Astrocyte of the spinal cord (primary cell): ENCODE measurements at regions not wholly inside any gene's neighbourhood (a gene's known extent, or its start where the extent isn't known, plus 50 kb on each side); places are given as distances from the start of the nearest gene placed in this dataset.

Experiments
- DNase-seq: peaks from one replicate; pipeline ENCODE4 v3.0.0; 2011; ENCODE audit warnings: low read depth, low spot score
- H3K4me3 ChIP-seq: 2 replicates; pipeline ENCODE4 v1.5.1; 2011; ENCODE audit warnings: low read depth, mild to moderate bottlenecking, low read length, moderate library complexity
- CTCF ChIP-seq: IDR thresholded peaks from 2 replicates; pipeline ENCODE4 v1.5.1; 2012; ENCODE audit warnings: low read depth, mild to moderate bottlenecking, low read length, inconsistent platforms
- in situ Hi-C: cut with HindIII; loops from 2 replicates; pipeline ENCODE4 v1.10.0; 2017; ENCODE audit warnings: low sequenced_read_pairs

GRCh38 chr13:109476001-109476400 is 310.4 kb downstream of the IRS2 start:
- no peak overlapping the region for H3K4me3 ChIP-seq
- in situ Hi-C loops = no loop called here
- DNase-seq = no peak
- TF ChIP-seq CTCF = no peak

- H3K4me3 ChIP-seq = no peak overlapping the region
- no peak for DNase-seq
- in situ Hi-C loops = no loop called here
- TF ChIP-seq CTCF = peak; percentile 3
Measured at GRCh38 chr13:109468123-109468522, 318.3 kb downstream of the IRS2 start.

- DNase-seq = no peak
- H3K4me3 ChIP-seq = no peak overlapping the region
- TF ChIP-seq CTCF = no peak
- in situ Hi-C loops = no loop called here
Measured at GRCh38 chr13:109465148-109465547, 321.2 kb downstream of the IRS2 start.

GRCh38 chr13:109454167-109454917 is 332.0 kb downstream of the IRS2 start:
- peak; percentile 44 for DNase-seq
- H3K4me3 ChIP-seq = no peak overlapping the region
- no peak for TF ChIP-seq CTCF
- in situ Hi-C loops = no loop called here

GRCh38 chr13:109451726-109452125 is 334.7 kb downstream of the IRS2 start:
- DNase-seq = peak; percentile 32
- no peak overlapping the region for H3K4me3 ChIP-seq
- TF ChIP-seq CTCF = no peak
- in situ Hi-C loops = no loop called here

GRCh38 chr13:109448629-109449028 is 337.8 kb downstream of the IRS2 start:
- no peak for DNase-seq
- H3K4me3 ChIP-seq = no peak overlapping the region
- in situ Hi-C loops = no loop called here

More at GRCh38 chr13:109448629-109449028, 337.8 kb downstream of the IRS2 start:
- TF ChIP-seq CTCF = no peak
